SK-N-MC (cell line): ENCODE measurements at regions not wholly inside any gene's neighbourhood (a gene's known extent, or its start where the extent isn't known, plus 50 kb on each side); places are given as distances from the start of the nearest gene placed in this dataset.

Experiments
- EZH2 ChIP-seq: fragments of 200-600 bp; sonication (generic); IDR thresholded peaks from one replicate; pipeline ENCODE4 v1.6.1; 2017; ENCODE audit warnings: antibody characterized with exemption
- POLR2AphosphoS5 ChIP-seq: IDR thresholded peaks from 2 replicates; pipeline ENCODE4 v1.6.1; 2012; ENCODE audit warnings: mild to moderate bottlenecking, low read depth, low read length, borderline replicate concordance

DNA sequence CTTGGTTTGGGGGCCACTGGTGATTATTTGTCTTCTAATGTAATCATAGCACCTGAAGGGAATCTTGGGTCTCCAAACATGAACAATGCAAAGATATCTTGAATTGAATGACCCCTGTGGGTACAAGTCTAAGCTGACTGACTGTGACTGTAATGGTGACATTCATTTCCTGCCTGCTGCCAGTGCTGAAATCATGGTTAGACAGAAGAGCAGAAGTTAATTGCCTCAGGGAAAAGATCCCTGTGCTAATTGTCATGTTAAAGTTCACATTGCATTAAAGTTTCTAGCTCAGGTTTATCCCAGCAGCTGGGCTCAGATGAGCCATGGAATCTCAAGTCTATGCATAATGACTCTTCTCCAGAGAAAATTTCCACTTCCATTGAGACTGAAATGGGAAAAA lies 772.0 kb downstream of the ETS1 start:
- TF ChIP-seq EZH2 (no peak), POLR2AphosphoS5 (no peak)
